Endometrium (tissue), 2 donors: ENCODE measurements at regions not wholly inside any gene's neighbourhood (a gene's known extent, or its start where the extent isn't known, plus 50 kb on each side); places are given as distances from the start of the nearest gene placed in this dataset.

Source experiments
- FAIRE-seq: peaks from 2 replicates; lab custom pipeline; 2012; peaks lifted over from hg19 to GRCh38; lab: Jason Lieb, UNC
- donor health status: control.
- donor health status: control.

- FAIRE-seq: no peak
Measured at GRCh38 chr12:115129727-115130126, 445.8 kb upstream of the TBX3 start.

GRCh38 chr12:115121053-115121452 is 437.1 kb upstream of the TBX3 start:
- no peak for FAIRE-seq

GRCh38 chr12:115118177-115118724 is 434.3 kb upstream of the TBX3 start:
- no peak for FAIRE-seq

- no peak for FAIRE-seq
Measured at GRCh38 chr12:115114140-115114539, 430.2 kb upstream of the TBX3 start.

- FAIRE-seq: no peak
Measured at GRCh38 chr12:115109863-115110262, 425.9 kb upstream of the TBX3 start.

- FAIRE-seq: no peak
Measured at GRCh38 chr12:115108129-115109100, 424.4 kb upstream of the TBX3 start.

GRCh38 chr12:115103884-115104883 is 420.2 kb upstream of the TBX3 start:
- FAIRE-seq: no peak

GRCh38 chr12:115102450-115102849 is 418.5 kb upstream of the TBX3 start:
- no peak for FAIRE-seq

- no peak for FAIRE-seq
Measured at GRCh38 chr12:115101520-115101919, 417.5 kb upstream of the TBX3 start.

- FAIRE-seq: no peak
Measured at GRCh38 chr12:115097416-115097815, 413.4 kb upstream of the TBX3 start.

GRCh38 chr12:115096588-115097397 is 412.8 kb upstream of the TBX3 start:
- no peak for FAIRE-seq

GRCh38 chr12:115095073-115095748 is 411.2 kb upstream of the TBX3 start:
- FAIRE-seq: no peak

- FAIRE-seq: no peak
Measured at GRCh38 chr12:115094163-115094816, 410.3 kb upstream of the TBX3 start.

GRCh38 chr12:115093261-115093660 is 409.3 kb upstream of the TBX3 start:
- FAIRE-seq: no peak

- no peak for FAIRE-seq
Measured at GRCh38 chr12:115090783-115091182, 406.8 kb upstream of the TBX3 start.

GRCh38 chr12:115088995-115089841 is 405.2 kb upstream of the TBX3 start:
- FAIRE-seq: no peak

- no peak for FAIRE-seq
Measured at GRCh38 chr12:115088328-115088994, 404.5 kb upstream of the TBX3 start.

- no peak for FAIRE-seq
Measured at GRCh38 chr12:115085594-115085993, 401.6 kb upstream of the TBX3 start.

GRCh38 chr12:115079760-115080159 is 395.8 kb upstream of the TBX3 start:
- no peak for FAIRE-seq
